SK-N-SH (cell line): ENCODE measurements at regions not wholly inside any gene's neighbourhood (a gene's known extent, or its start where the extent isn't known, plus 50 kb on each side); places are given as distances from the start of the nearest gene placed in this dataset.

Experiments
- CTCF ChIA-PET: fragments of 300-600, 350-600 bp; formaldehyde crosslinking; extraction: SDS; loops from one replicate; lab custom pipeline; 2021; lab: Yijun Ruan, JAX
- POLR2A ChIA-PET: fragments of 350-600 bp; sonication (Branson Sonifier 250); formaldehyde crosslinking; extraction: SDS; loops from one replicate; lab custom pipeline; 2020; ENCODE audit warnings: antibody characterized with exemption, inconsistent platforms; lab: Yijun Ruan, JAX
- DNase-seq: peaks from one replicate; pipeline ENCODE4 v3.0.0; 2012
- H2AFZ ChIP-seq: fragments of 200-600 bp; sonication (generic); 2 replicates; pipeline ENCODE4 v1.8.1; 2016; ENCODE audit warnings: antibody characterized with exemption, mild to moderate bottlenecking, low read depth
- H3F3A ChIP-seq: fragments of 200-600 bp; sonication (generic); replicated peaks from 2 replicates; pipeline ENCODE3; 2016; ENCODE audit warnings: antibody characterized with exemption, mild to moderate bottlenecking; ENCODE audit not compliant: insufficient read depth
- H3K27ac ChIP-seq, 2 experiments: fragments of 200-500 bp in 1 of 2; fragments of 200-600 bp in 1 of 2; sonication (Bioruptor generic) in 1 of 2; sonication (generic), shearing (Covaris generic) in 1 of 2; 2 replicates each; pipeline versions ENCODE4 v1.5.1 to v1.6.1; 2014 to 2016; ENCODE audit warnings: low read depth in 2 of 2, inconsistent platforms in 1 of 2, low read length in 1 of 2, mild to moderate bottlenecking in 1 of 2, mixed read lengths in 1 of 2
- H3K27me3 ChIP-seq: fragments of 200-600 bp; sonication (generic), shearing (Covaris generic); 2 replicates; pipeline ENCODE4 v1.6.1; 2016; ENCODE audit warnings: mixed run types; ENCODE audit not compliant: insufficient read depth
- H3K36me3 ChIP-seq, 2 experiments: fragments of 200-500 bp in 1 of 2; fragments of 200-600 bp in 1 of 2; sonication (Bioruptor generic) in 1 of 2; sonication (generic) in 1 of 2; replicated peaks in 1 of 2; 2 replicates each; pipeline versions ENCODE3 to v1.5.1; 2014 to 2016; ENCODE audit warnings: low read length in 1 of 2, mild to moderate bottlenecking in 1 of 2; ENCODE audit not compliant: insufficient read depth in 2 of 2, control insufficient read depth in 1 of 2
- H3K4me1 ChIP-seq, 2 experiments: fragments of 200-500 bp in 1 of 2; fragments of 200-600 bp in 1 of 2; sonication (Bioruptor generic) in 1 of 2; sonication (generic), shearing (Covaris generic) in 1 of 2; 2 replicates each; pipeline versions ENCODE4 v1.5.1 to v1.6.1; 2014 to 2016; ENCODE audit warnings: low read depth in 1 of 2, low read length in 1 of 2, mixed run types in 1 of 2; ENCODE audit not compliant: insufficient read depth in 2 of 2, control insufficient read depth in 1 of 2
- H3K4me2 ChIP-seq: fragments of 200-600 bp; sonication (generic), shearing (Covaris generic); 2 replicates; pipeline ENCODE4 v1.6.1; 2017; ENCODE audit warnings: mixed run types
- H3K4me3 ChIP-seq, 2 experiments: fragments of 200-500 bp in 1 of 2; fragments of 200-600 bp in 1 of 2; sonication (Bioruptor generic) in 1 of 2; sonication (generic), shearing (Covaris generic) in 1 of 2; 2 replicates each; pipeline versions ENCODE4 v1.5.1 to v1.8.1; 2014 to 2016; ENCODE audit warnings: low read depth in 2 of 2, inconsistent platforms in 1 of 2, low read length in 1 of 2, mild to moderate bottlenecking in 1 of 2, mixed read lengths in 1 of 2, moderate library complexity in 1 of 2
- H3K79me2 ChIP-seq: fragments of 200-600 bp; sonication (generic); 2 replicates; pipeline ENCODE4 v1.8.1; 2017; ENCODE audit warnings: mild to moderate bottlenecking; ENCODE audit not compliant: insufficient read depth
- H3K9ac ChIP-seq: fragments of 200-600 bp; sonication (generic); 2 replicates; pipeline ENCODE4 v1.6.1; 2017; ENCODE audit warnings: mixed run types
- H3K9me2 ChIP-seq: fragments of 200-600 bp; sonication (generic); 2 replicates; pipeline ENCODE4 v1.6.1; 2017; ENCODE audit warnings: mixed run types
- H3K9me3 ChIP-seq: fragments of 200-600 bp; sonication (generic); 2 replicates; pipeline ENCODE4 v1.6.1; 2017; ENCODE audit warnings: mixed run types, mild to moderate bottlenecking, moderate library complexity
- H4K20me1 ChIP-seq: fragments of 200-600 bp; sonication (generic); 2 replicates; pipeline ENCODE4 v1.6.1; 2017; ENCODE audit warnings: mild to moderate bottlenecking, mixed run types; ENCODE audit not compliant: insufficient read depth
- CTCF ChIP-seq: fragments of 200-600 bp; sonication (generic); IDR thresholded peaks from 2 replicates; pipeline ENCODE4 v1.6.1; 2017; ENCODE audit warnings: antibody characterized with exemption, mild to moderate bottlenecking, moderate library complexity
- ELF1 ChIP-seq: IDR thresholded peaks from 2 replicates; pipeline ENCODE4 v1.4.0; 2012
- EP300 ChIP-seq, 2 experiments: IDR thresholded peaks; 2 replicates each; pipeline versions ENCODE4 v1.4.0 to v1.6.1; 2012; ENCODE audit warnings: borderline replicate concordance in 1 of 2, low read depth in 1 of 2, low read length in 1 of 2
- FOSL2 ChIP-seq: IDR thresholded peaks from 2 replicates; pipeline ENCODE4 v1.4.0; 2012; ENCODE audit warnings: low read depth, mild to moderate bottlenecking, moderate library complexity, borderline replicate concordance
- FOXM1 ChIP-seq: IDR thresholded peaks from 2 replicates; pipeline ENCODE4 v1.4.0; 2012; ENCODE audit warnings: low read depth, mild to moderate bottlenecking
- GATA2 ChIP-seq: sonication (generic); formaldehyde crosslinking; IDR thresholded peaks from 2 replicates; pipeline ENCODE4 v1.5.0; 2020; ENCODE audit warnings: mild to moderate bottlenecking, missing genetic modification reagents
- JUND ChIP-seq: IDR thresholded peaks from 2 replicates; pipeline ENCODE4 v1.4.0; 2012
- MAX ChIP-seq: IDR thresholded peaks from 2 replicates; pipeline ENCODE4 v1.4.0; 2012; ENCODE audit warnings: low read depth
- POLR2AphosphoS5 ChIP-seq: IDR thresholded peaks from 2 replicates; pipeline ENCODE4 v1.6.1; 2012; ENCODE audit warnings: low read depth, low read length
- RAD21 ChIP-seq: IDR thresholded peaks from 2 replicates; pipeline ENCODE4 v1.6.1; 2012; ENCODE audit warnings: mild to moderate bottlenecking, low read length
- SIN3A ChIP-seq: IDR thresholded peaks from 2 replicates; pipeline ENCODE4 v1.6.1; 2012; ENCODE audit warnings: low read depth, mild to moderate bottlenecking, low read length, moderate library complexity, borderline replicate concordance
- SMC3 ChIP-seq: IDR thresholded peaks from 2 replicates; pipeline ENCODE4 v1.6.1; 2012; ENCODE audit warnings: low read depth, low read length, improper control_type of control experiment
- TCF12 ChIP-seq: IDR thresholded peaks from 2 replicates; pipeline ENCODE4 v1.4.0; 2012
- YY1 ChIP-seq: IDR thresholded peaks from 2 replicates; pipeline ENCODE4 v1.4.0; 2012; ENCODE audit warnings: low read depth, mild to moderate bottlenecking
- WGBS: methylation state at CpG from one replicate; pipeline ENCODE4 v1.1.6; 2017; ENCODE audit warnings: low lambda C conversion rate; 5-methylcytosine and 5-hydroxymethylcytosine counted together
- TF ChIP-seq, protein P1 (sequence below): IDR thresholded peaks from 2 replicates; pipeline ENCODE4 v1.4.0; 2012; ENCODE audit warnings: low read depth, borderline replicate concordance
- TF ChIP-seq, protein P2 (sequence below): IDR thresholded peaks from 2 replicates; pipeline ENCODE4 v1.6.1; 2012; ENCODE audit warnings: mild to moderate bottlenecking, low read depth, low read length, moderate library complexity

GRCh38 chr5:89695371-89695770 lies 714.2 kb downstream of the CETN3 start:
- 48% methylated on average over 1 of the region's 1 CpG for WGBS
- TF ChIP-seq SIN3A (no peak), TCF12 (no peak), YY1 (no peak), GATA2 (CRISPR knock-in tag) (no peak)
- TF ChIP-seq, protein P1, sequence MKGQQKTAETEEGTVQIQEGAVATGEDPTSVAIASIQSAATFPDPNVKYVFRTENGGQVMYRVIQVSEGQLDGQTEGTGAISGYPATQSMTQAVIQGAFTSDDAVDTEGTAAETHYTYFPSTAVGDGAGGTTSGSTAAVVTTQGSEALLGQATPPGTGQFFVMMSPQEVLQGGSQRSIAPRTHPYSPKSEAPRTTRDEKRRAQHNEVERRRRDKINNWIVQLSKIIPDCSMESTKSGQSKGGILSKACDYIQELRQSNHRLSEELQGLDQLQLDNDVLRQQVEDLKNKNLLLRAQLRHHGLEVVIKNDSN = no peak
- POLR2A ChIA-PET = no interaction called here

DNA sequence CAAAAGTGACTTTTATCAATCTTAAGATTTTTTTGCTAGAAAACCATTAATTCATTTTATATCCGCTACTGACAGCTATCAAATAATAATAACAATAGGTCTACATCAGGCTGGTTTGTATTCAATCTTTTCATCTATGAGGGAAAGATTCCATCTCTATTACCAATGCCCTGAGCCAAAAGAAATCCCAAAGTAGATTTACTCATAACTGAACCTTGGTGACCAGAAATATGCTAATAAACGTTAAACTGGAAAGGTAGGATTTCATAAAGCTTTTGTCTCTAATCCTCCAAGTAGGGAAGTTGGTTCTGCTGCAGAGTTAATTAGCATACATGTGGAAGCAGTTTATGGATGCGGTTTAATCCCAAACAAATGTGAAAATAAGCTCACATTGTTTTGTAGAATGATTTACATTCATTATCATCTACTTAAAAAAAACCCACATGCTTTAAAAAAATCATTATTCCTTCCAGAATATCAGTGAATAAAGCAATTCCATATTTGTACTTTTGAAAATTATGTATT lies 715.5 kb downstream of the CETN3 start:
- no peaks in the 10 kb centered on the region for H3K9me2 ChIP-seq
- no peak overlapping the region for H3K27ac ChIP-seq
- H3K79me2 ChIP-seq = no peaks in the 10 kb centered on the region
- H3K9me3 ChIP-seq = no peaks in the 10 kb centered on the region
- H3K36me3 ChIP-seq = no peaks in the 10 kb centered on the region
- H3K4me2 ChIP-seq = no peak overlapping the region
- no peaks in the 10 kb centered on the region for H3F3A ChIP-seq
- no peak overlapping the region for H3K4me3 ChIP-seq
- H4K20me1 ChIP-seq = no peaks in the 10 kb centered on the region
- POLR2A ChIA-PET = no interaction called here
- no peak overlapping the region for H3K9ac ChIP-seq
- TF ChIP-seq SMC3 = no peak
- TF ChIP-seq CTCF = no peak
- no peaks in the 10 kb centered on the region; a peak in 1 of 4 replicates for H3K4me1 ChIP-seq
- 34% methylated on average over 3 of the region's 3 CpGs for WGBS
- CTCF ChIA-PET = no interaction called here
- DNase-seq = no peak
- no peak overlapping the region for H2AFZ ChIP-seq
- no peaks in the 10 kb centered on the region for H3K27me3 ChIP-seq

More at GRCh38 chr5:89695371-89695770, 714.2 kb downstream of the CETN3 start:
- Histone ChIP-seq H3K4me3 (no peak overlapping the region), H3K36me3 (no peaks in the 10 kb centered on the region), H4K20me1 (no peaks in the 10 kb centered on the region), H2AFZ (no peak overlapping the region), H3K27ac (no peak overlapping the region), H3F3A (no peaks in the 10 kb centered on the region), H3K9me3 (no peaks in the 10 kb centered on the region), H3K27me3 (no peaks in the 10 kb centered on the region), H3K9ac (no peak overlapping the region), H3K4me1 (no peaks in the 10 kb centered on the region; a peak in 1 of 4 replicates), H3K4me2 (no peak overlapping the region), H3K79me2 (no peaks in the 10 kb centered on the region), H3K9me2 (no peaks in the 10 kb centered on the region)
- CTCF ChIA-PET = no interaction called here
- no peak for DNase-seq

DNA sequence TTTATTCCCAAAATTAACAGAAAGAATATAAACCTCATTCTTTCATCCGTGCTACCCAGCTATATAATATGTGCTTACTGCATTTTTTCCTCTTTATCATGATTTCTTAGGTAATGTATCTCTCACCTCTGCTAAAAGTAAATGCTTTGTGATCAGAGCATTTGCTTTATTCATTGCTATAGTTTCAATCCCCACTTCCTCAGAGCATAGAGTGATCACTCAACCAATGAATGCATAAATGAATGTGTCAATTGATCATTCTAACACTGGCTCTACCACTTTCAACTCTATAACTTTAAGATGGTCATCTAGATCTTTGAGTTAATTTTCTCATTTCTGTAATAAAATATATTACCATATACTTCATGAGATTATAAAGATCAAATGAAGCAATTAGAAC lies 719.2 kb downstream of the CETN3 start:
- 50% methylated on average over 1 of the region's 1 CpG for WGBS
- ChIA-PET POLR2A (no interaction called here), CTCF (no interaction called here)
- no peak for TF ChIP-seq MAX
- TF ChIP-seq JUND = no peak
- no peak for TF ChIP-seq SMC3
- no peak for TF ChIP-seq FOSL2
- TF ChIP-seq RAD21 = no peak
- no peak for TF ChIP-seq ELF1
- TF ChIP-seq FOXM1 = no peak
- TF ChIP-seq EP300 (IDR thresholded peaks at IDR 0.05; ENCODE audit: borderline replicate concordance in 1 of 2, low read depth in 1 of 2, low read length in 1 of 2) = no peak
- TF ChIP-seq, protein P2, sequence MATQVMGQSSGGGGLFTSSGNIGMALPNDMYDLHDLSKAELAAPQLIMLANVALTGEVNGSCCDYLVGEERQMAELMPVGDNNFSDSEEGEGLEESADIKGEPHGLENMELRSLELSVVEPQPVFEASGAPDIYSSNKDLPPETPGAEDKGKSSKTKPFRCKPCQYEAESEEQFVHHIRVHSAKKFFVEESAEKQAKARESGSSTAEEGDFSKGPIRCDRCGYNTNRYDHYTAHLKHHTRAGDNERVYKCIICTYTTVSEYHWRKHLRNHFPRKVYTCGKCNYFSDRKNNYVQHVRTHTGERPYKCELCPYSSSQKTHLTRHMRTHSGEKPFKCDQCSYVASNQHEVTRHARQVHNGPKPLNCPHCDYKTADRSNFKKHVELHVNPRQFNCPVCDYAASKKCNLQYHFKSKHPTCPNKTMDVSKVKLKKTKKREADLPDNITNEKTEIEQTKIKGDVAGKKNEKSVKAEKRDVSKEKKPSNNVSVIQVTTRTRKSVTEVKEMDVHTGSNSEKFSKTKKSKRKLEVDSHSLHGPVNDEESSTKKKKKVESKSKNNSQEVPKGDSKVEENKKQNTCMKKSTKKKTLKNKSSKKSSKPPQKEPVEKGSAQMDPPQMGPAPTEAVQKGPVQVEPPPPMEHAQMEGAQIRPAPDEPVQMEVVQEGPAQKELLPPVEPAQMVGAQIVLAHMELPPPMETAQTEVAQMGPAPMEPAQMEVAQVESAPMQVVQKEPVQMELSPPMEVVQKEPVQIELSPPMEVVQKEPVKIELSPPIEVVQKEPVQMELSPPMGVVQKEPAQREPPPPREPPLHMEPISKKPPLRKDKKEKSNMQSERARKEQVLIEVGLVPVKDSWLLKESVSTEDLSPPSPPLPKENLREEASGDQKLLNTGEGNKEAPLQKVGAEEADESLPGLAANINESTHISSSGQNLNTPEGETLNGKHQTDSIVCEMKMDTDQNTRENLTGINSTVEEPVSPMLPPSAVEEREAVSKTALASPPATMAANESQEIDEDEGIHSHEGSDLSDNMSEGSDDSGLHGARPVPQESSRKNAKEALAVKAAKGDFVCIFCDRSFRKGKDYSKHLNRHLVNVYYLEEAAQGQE = no peak
- TF ChIP-seq POLR2AphosphoS5 = no peak

More for the DNA sequence above, 719.2 kb downstream of the CETN3 start:
- DNase-seq = no peak
- Histone ChIP-seq H3K27ac (no peak overlapping the region), H3F3A (no peaks in the 10 kb centered on the region), H2AFZ (no peak overlapping the region), H4K20me1 (no peaks in the 10 kb centered on the region), H3K9ac (no peak overlapping the region), H3K27me3 (no peaks in the 10 kb centered on the region), H3K79me2 (no peaks in the 10 kb centered on the region), H3K36me3 (no peaks in the 10 kb centered on the region), H3K9me3 (no peaks in the 10 kb centered on the region; the same call in 1 of the 2 replicates), H3K4me1 (peaks cover 0 to 5% of the 10 kb centered on the region in 2 experiments; a peak in 1 of 4 replicates), H3K4me2 (no peak overlapping the region), H3K9me2 (no peaks in the 10 kb centered on the region), H3K4me3 (no peak overlapping the region)
